ENCODE measurements at regions not wholly inside any gene's neighbourhood (a gene's known extent, or its start where the extent isn't known, plus 50 kb on each side); places are given as distances from the start of the nearest gene placed in this dataset.

GRCh38 chr5:62741761-62742160, 163.1 kb downstream of the LRRC70 start:
- Histone ChIP-seq H3K9me3 (ENCODE audit: low read length) (no peaks in the 10 kb centered on the region), H3K27ac (ENCODE audit: low read depth, low read length) (no peak overlapping the region), H3K4me3 (ENCODE audit: low read length) (no peak overlapping the region)

GRCh38 chr5:62737766-62738165, 159.1 kb downstream of the LRRC70 start:
- Histone ChIP-seq H3K9me3 (ENCODE audit: low read length) (no peaks in the 10 kb centered on the region), H3K27me3 (ENCODE audit: insufficient read depth, low read length, poor library complexity, severe bottlenecking) (no peaks in the 10 kb centered on the region), H3K27ac (ENCODE audit: low read depth, low read length) (no peak overlapping the region), H3K4me3 (ENCODE audit: low read length) (no peak overlapping the region), H3K4me1 (ENCODE audit: insufficient read depth, low read length) (no peaks in the 10 kb centered on the region), H3K36me3 (ENCODE audit: insufficient read depth, low read length) (no peaks in the 10 kb centered on the region)
- Mint-ChIP-seq H3K36me3 (no peaks in the 10 kb centered on the region), H3K9me3 (peaks cover 0 to 10% (median 3%) of the 10 kb centered on the region in 5 donors), H3K4me3 (no peak overlapping the region), H3K4me1 (no peaks in the 10 kb centered on the region), H3K27me3 (peaks cover 6 to 11% of the 10 kb centered on the region in 2 donors), H3K27ac (no peak overlapping the region)
- DNase-seq: no peak
- ChIA-PET CTCF (no interaction called here), POLR2A (no interaction called here)

More at GRCh38 chr5:62741761-62742160, 163.1 kb downstream of the LRRC70 start:
- H3K9me3 Mint-ChIP-seq: peaks cover 0 to 2% (median 0%) of the 10 kb centered on the region in 5 donors
- no peaks in the 10 kb centered on the region for H3K4me1 Mint-ChIP-seq
- no peaks in the 10 kb centered on the region for H3K36me3 ChIP-seq (ENCODE audit: insufficient read depth, low read length)
- H3K27me3 Mint-ChIP-seq: peaks cover 5 to 21% of the 10 kb centered on the region in 2 donors
- DNase-seq: no peak
- no peaks in the 10 kb centered on the region for H3K36me3 Mint-ChIP-seq
- ChIA-PET POLR2A (no interaction called here), CTCF (no interaction called here)
- no peak overlapping the region for H3K27ac Mint-ChIP-seq
- no peaks in the 10 kb centered on the region for H3K27me3 ChIP-seq (ENCODE audit: insufficient read depth, low read length, poor library complexity, severe bottlenecking)
- H3K4me1 ChIP-seq (ENCODE audit: insufficient read depth, low read length): no peaks in the 10 kb centered on the region
- no peak overlapping the region for H3K4me3 Mint-ChIP-seq

GRCh38 chr5:62732677-62733121, 154.1 kb downstream of the LRRC70 start:
- Histone ChIP-seq H3K9me3 (ENCODE audit: low read length) (no peaks in the 10 kb centered on the region), H3K36me3 (ENCODE audit: insufficient read depth, low read length) (no peaks in the 10 kb centered on the region), H3K27ac (ENCODE audit: low read depth, low read length) (no peak overlapping the region), H3K4me1 (ENCODE audit: insufficient read depth, low read length) (no peaks in the 10 kb centered on the region), H3K4me3 (ENCODE audit: low read length) (no peak overlapping the region), H3K27me3 (ENCODE audit: insufficient read depth, low read length, poor library complexity, severe bottlenecking) (no peaks in the 10 kb centered on the region)
- H3K9me3 Mint-ChIP-seq: peaks cover 0 to 10% (median 3%) of the 10 kb centered on the region in 5 donors
- H3K4me3 Mint-ChIP-seq: no peak overlapping the region
- no peaks in the 10 kb centered on the region for H3K4me1 Mint-ChIP-seq
- H3K36me3 Mint-ChIP-seq: no peaks in the 10 kb centered on the region
- no peak for DNase-seq
- ChIA-PET CTCF (no interaction called here), POLR2A (no interaction called here)
- no peak overlapping the region for H3K27ac Mint-ChIP-seq
- H3K27me3 Mint-ChIP-seq: peaks cover 4 to 15% of the 10 kb centered on the region in 2 donors

GRCh38 chr5:62731022-62731421, 152.4 kb downstream of the LRRC70 start:
- CTCF ChIA-PET: no interaction called here
- Histone ChIP-seq H3K36me3 (ENCODE audit: insufficient read depth, low read length) (no peaks in the 10 kb centered on the region), H3K27me3 (ENCODE audit: insufficient read depth, low read length, poor library complexity, severe bottlenecking) (no peaks in the 10 kb centered on the region), H3K27ac (ENCODE audit: low read depth, low read length) (no peak overlapping the region), H3K4me1 (ENCODE audit: insufficient read depth, low read length) (no peaks in the 10 kb centered on the region), H3K4me3 (ENCODE audit: low read length) (no peak overlapping the region), H3K9me3 (ENCODE audit: low read length) (no peaks in the 10 kb centered on the region)
- Mint-ChIP-seq H3K36me3 (no peaks in the 10 kb centered on the region), H3K9me3 (peaks cover 0 to 10% (median 3%) of the 10 kb centered on the region in 5 donors), H3K4me3 (no peak overlapping the region), H3K27ac (no peak overlapping the region), H3K4me1 (no peaks in the 10 kb centered on the region), H3K27me3 (peaks cover 4 to 11% of the 10 kb centered on the region in 2 donors)
- no peak for DNase-seq
- POLR2A ChIA-PET: no interaction called here

GRCh38 chr5:62729675-62730074, 151.1 kb downstream of the LRRC70 start:
- H3K27ac ChIP-seq (ENCODE audit: low read depth, low read length): no peak overlapping the region
- H3K4me1 ChIP-seq (ENCODE audit: insufficient read depth, low read length): no peaks in the 10 kb centered on the region
- no peaks in the 10 kb centered on the region for H3K36me3 ChIP-seq (ENCODE audit: insufficient read depth, low read length)
- no peak for DNase-seq
- H3K4me3 ChIP-seq (ENCODE audit: low read length): no peak overlapping the region
- no peaks in the 10 kb centered on the region for H3K4me1 Mint-ChIP-seq
- no peaks in the 10 kb centered on the region for H3K27me3 ChIP-seq (ENCODE audit: insufficient read depth, low read length, poor library complexity, severe bottlenecking)
- no peak overlapping the region for H3K27ac Mint-ChIP-seq
- H3K36me3 Mint-ChIP-seq: no peaks in the 10 kb centered on the region
- CTCF ChIA-PET: no interaction called here
- H3K27me3 Mint-ChIP-seq: peaks cover 4 to 11% of the 10 kb centered on the region in 2 donors
- H3K4me3 Mint-ChIP-seq: no peak overlapping the region
- no peaks in the 10 kb centered on the region for H3K9me3 ChIP-seq (ENCODE audit: low read length)
- POLR2A ChIA-PET: no interaction called here
- H3K9me3 Mint-ChIP-seq: peaks cover 0 to 6% (median 3%) of the 10 kb centered on the region in 5 donors

- ChIA-PET CTCF (no interaction called here), POLR2A (no interaction called here)
- H3K9me3 Mint-ChIP-seq: no peaks in the 10 kb centered on the region
Measured at GRCh38 chr5:62727861-62728260, 149.2 kb downstream of the LRRC70 start.

GRCh38 chr5:62727184-62727583, 148.6 kb downstream of the LRRC70 start:
- no peak overlapping the region for H3K4me3 Mint-ChIP-seq
- DNase-seq: no peak
- H3K36me3 Mint-ChIP-seq: no peaks in the 10 kb centered on the region
- H3K4me1 ChIP-seq (ENCODE audit: insufficient read depth, low read length): no peaks in the 10 kb centered on the region
- no peak overlapping the region for H3K4me3 ChIP-seq (ENCODE audit: low read length)
- H3K27ac Mint-ChIP-seq: no peak overlapping the region
- no peaks in the 10 kb centered on the region for H3K36me3 ChIP-seq (ENCODE audit: insufficient read depth, low read length)
- H3K9me3 ChIP-seq (ENCODE audit: low read length): no peaks in the 10 kb centered on the region
- ChIA-PET POLR2A (no interaction called here), CTCF (no interaction called here)
- no peaks in the 10 kb centered on the region for H3K9me3 Mint-ChIP-seq
- H3K4me1 Mint-ChIP-seq: no peaks in the 10 kb centered on the region
- no peaks in the 10 kb centered on the region for H3K27me3 ChIP-seq (ENCODE audit: insufficient read depth, low read length, poor library complexity, severe bottlenecking)
- peaks cover 1 to 8% of the 10 kb centered on the region in 2 donors for H3K27me3 Mint-ChIP-seq
- H3K27ac ChIP-seq (ENCODE audit: low read depth, low read length): no peak overlapping the region

More at GRCh38 chr5:62727861-62728260, 149.2 kb downstream of the LRRC70 start:
- no peak overlapping the region for H3K4me3 Mint-ChIP-seq
- Histone ChIP-seq H3K27ac (ENCODE audit: low read depth, low read length) (no peak overlapping the region), H3K9me3 (ENCODE audit: low read length) (no peaks in the 10 kb centered on the region), H3K4me1 (ENCODE audit: insufficient read depth, low read length) (no peaks in the 10 kb centered on the region), H3K27me3 (ENCODE audit: insufficient read depth, low read length, poor library complexity, severe bottlenecking) (no peaks in the 10 kb centered on the region), H3K4me3 (ENCODE audit: low read length) (no peak overlapping the region), H3K36me3 (ENCODE audit: insufficient read depth, low read length) (no peaks in the 10 kb centered on the region)
- no peak for DNase-seq
- H3K4me1 Mint-ChIP-seq: no peaks in the 10 kb centered on the region
- no peaks in the 10 kb centered on the region for H3K36me3 Mint-ChIP-seq
- H3K27ac Mint-ChIP-seq: no peak overlapping the region
- H3K27me3 Mint-ChIP-seq: peaks cover 1 to 9% of the 10 kb centered on the region in 2 donors

GRCh38 chr5:62722360-62722759, 143.7 kb downstream of the LRRC70 start:
- Histone ChIP-seq H3K9me3 (ENCODE audit: low read length) (no peaks in the 10 kb centered on the region), H3K4me3 (ENCODE audit: low read length) (no peak overlapping the region), H3K27me3 (ENCODE audit: insufficient read depth, low read length, poor library complexity, severe bottlenecking) (no peaks in the 10 kb centered on the region), H3K36me3 (ENCODE audit: insufficient read depth, low read length) (no peaks in the 10 kb centered on the region), H3K27ac (ENCODE audit: low read depth, low read length) (no peak overlapping the region), H3K4me1 (ENCODE audit: insufficient read depth, low read length) (no peaks in the 10 kb centered on the region)
- Mint-ChIP-seq H3K27me3 (peaks cover 14 to 20% of the 10 kb centered on the region in 2 donors), H3K4me3 (no peak overlapping the region), H3K36me3 (peaks cover 0 to 1% (median 0%) of the 10 kb centered on the region in 3 donors), H3K27ac (no peak overlapping the region), H3K9me3 (no peaks in the 10 kb centered on the region), H3K4me1 (no peaks in the 10 kb centered on the region)
- ChIA-PET CTCF (no interaction called here), POLR2A (no interaction called here)
- no peak for DNase-seq

- CTCF ChIA-PET: no interaction called here
- H3K27me3 ChIP-seq (ENCODE audit: insufficient read depth, low read length, poor library complexity, severe bottlenecking): no peaks in the 10 kb centered on the region
- peaks cover 16 to 20% of the 10 kb centered on the region in 2 donors for H3K27me3 Mint-ChIP-seq
- peaks cover 0 to 1% (median 0%) of the 10 kb centered on the region in 3 donors for H3K36me3 Mint-ChIP-seq
- no peak overlapping the region for H3K27ac Mint-ChIP-seq
- no peaks in the 10 kb centered on the region for H3K9me3 ChIP-seq (ENCODE audit: low read length)
- H3K9me3 Mint-ChIP-seq: no peaks in the 10 kb centered on the region
- no peak overlapping the region for H3K27ac ChIP-seq (ENCODE audit: low read depth, low read length)
- H3K36me3 ChIP-seq (ENCODE audit: insufficient read depth, low read length): no peaks in the 10 kb centered on the region
- DNase-seq: no peak
- H3K4me3 ChIP-seq (ENCODE audit: low read length): no peak overlapping the region
- no peak overlapping the region for H3K4me3 Mint-ChIP-seq
- POLR2A ChIA-PET: no interaction called here
- no peaks in the 10 kb centered on the region for H3K4me1 ChIP-seq (ENCODE audit: insufficient read depth, low read length)
- H3K4me1 Mint-ChIP-seq: no peaks in the 10 kb centered on the region
Measured at GRCh38 chr5:62720031-62720441, 141.4 kb downstream of the LRRC70 start.

Data from CD8-positive, alpha-beta memory T cell (primary cell).